Fibroblast of villous mesenchyme (primary cell): ENCODE measurements at regions not wholly inside any gene's neighbourhood (a gene's known extent, or its start where the extent isn't known, plus 50 kb on each side); places are given as distances from the start of the nearest gene placed in this dataset.

Experiments
- DNase-seq: peaks from one replicate; pipeline ENCODE4 v3.0.0-alpha.2; 2010; ENCODE audit warnings: low read depth
- H3K4me3 ChIP-seq: 2 replicates; pipeline ENCODE4 v1.5.1; 2011; ENCODE audit warnings: low read depth, mild to moderate bottlenecking, low read length
- CTCF ChIP-seq: IDR thresholded peaks from 2 replicates; pipeline ENCODE4 v1.5.1; 2012; ENCODE audit warnings: low read depth, mild to moderate bottlenecking, low read length; ENCODE audit not compliant: insufficient read depth

- DNase-seq, result no peak
- H3K4me3 ChIP-seq, result no peak overlapping the region
- no peak for TF ChIP-seq CTCF
Measured at GRCh38 chr14:81986005-81986404, 452.4 kb upstream of the SEL1L start.

- no peak for DNase-seq
- H3K4me3 ChIP-seq, result no peak overlapping the region
- no peak for TF ChIP-seq CTCF
Measured at GRCh38 chr14:81989211-81989610, 455.6 kb upstream of the SEL1L start.

- DNase-seq, result peak; percentile 53
- no peak overlapping the region for H3K4me3 ChIP-seq
- TF ChIP-seq CTCF, result peak; percentile 86
Measured at GRCh38 chr14:81990312-81990761, 456.7 kb upstream of the SEL1L start.

- DNase-seq, result no peak
- TF ChIP-seq CTCF, result no peak
- no peak overlapping the region for H3K4me3 ChIP-seq
Measured at GRCh38 chr14:81991998-81992397, 458.3 kb upstream of the SEL1L start.

- DNase-seq, result no peak
- no peak overlapping the region for H3K4me3 ChIP-seq
- no peak for TF ChIP-seq CTCF
Measured at GRCh38 chr14:81993432-81993831, 459.8 kb upstream of the SEL1L start.

- TF ChIP-seq CTCF, result no peak
- no peak for DNase-seq
Measured at GRCh38 chr14:82003426-82003825, 469.8 kb upstream of the SEL1L start.

GRCh38 chr14:82009076-82009475, 475.4 kb upstream of the SEL1L start:
- no peak for DNase-seq
- TF ChIP-seq CTCF, result no peak

More at GRCh38 chr14:82003426-82003825, 469.8 kb upstream of the SEL1L start:
- no peak overlapping the region for H3K4me3 ChIP-seq

More at GRCh38 chr14:82009076-82009475, 475.4 kb upstream of the SEL1L start:
- no peak overlapping the region for H3K4me3 ChIP-seq
